Esophagus squamous epithelium (tissue), 4 donors: ENCODE measurements at regions not wholly inside any gene's neighbourhood (a gene's known extent, or its start where the extent isn't known, plus 50 kb on each side); places are given as distances from the start of the nearest gene placed in this dataset.

ENCODE experiments used
- POLR2A ChIP-seq, 4 donors: fragments of 450-650 bp; IDR thresholded peaks; one replicate each; pipeline ENCODE4 v1.6.1; 2017; ENCODE audit warnings: antibody characterized with exemption in 4 of 4, mild to moderate bottlenecking in 4 of 4, moderate library complexity in 3 of 4
- TF ChIP-seq, protein P1 (sequence below), 6 experiments: fragments of 450-650 bp in 4 of 6; fragments of 200-600 bp in 2 of 6; sonication (generic) in 2 of 6; IDR thresholded peaks; one replicate each; pipeline ENCODE4 v1.5.1; 2016 to 2019; ENCODE audit warnings: antibody characterized with exemption in 6 of 6, mild to moderate bottlenecking in 4 of 6, moderate library complexity in 4 of 6

- TF ChIP-seq, protein P1, sequence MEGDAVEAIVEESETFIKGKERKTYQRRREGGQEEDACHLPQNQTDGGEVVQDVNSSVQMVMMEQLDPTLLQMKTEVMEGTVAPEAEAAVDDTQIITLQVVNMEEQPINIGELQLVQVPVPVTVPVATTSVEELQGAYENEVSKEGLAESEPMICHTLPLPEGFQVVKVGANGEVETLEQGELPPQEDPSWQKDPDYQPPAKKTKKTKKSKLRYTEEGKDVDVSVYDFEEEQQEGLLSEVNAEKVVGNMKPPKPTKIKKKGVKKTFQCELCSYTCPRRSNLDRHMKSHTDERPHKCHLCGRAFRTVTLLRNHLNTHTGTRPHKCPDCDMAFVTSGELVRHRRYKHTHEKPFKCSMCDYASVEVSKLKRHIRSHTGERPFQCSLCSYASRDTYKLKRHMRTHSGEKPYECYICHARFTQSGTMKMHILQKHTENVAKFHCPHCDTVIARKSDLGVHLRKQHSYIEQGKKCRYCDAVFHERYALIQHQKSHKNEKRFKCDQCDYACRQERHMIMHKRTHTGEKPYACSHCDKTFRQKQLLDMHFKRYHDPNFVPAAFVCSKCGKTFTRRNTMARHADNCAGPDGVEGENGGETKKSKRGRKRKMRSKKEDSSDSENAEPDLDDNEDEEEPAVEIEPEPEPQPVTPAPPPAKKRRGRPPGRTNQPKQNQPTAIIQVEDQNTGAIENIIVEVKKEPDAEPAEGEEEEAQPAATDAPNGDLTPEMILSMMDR (IDR thresholded peaks at IDR 0.05): no peak
- TF ChIP-seq POLR2A (IDR thresholded peaks at IDR 0.05): no peak
These were observed 75.4 kb upstream of the SVIL start for GRCh38 chr10:29710128-29710527.
